ENCODE measurements at regions not wholly inside any gene's neighbourhood (a gene's known extent, or its start where the extent isn't known, plus 50 kb on each side); places are given as distances from the start of the nearest gene placed in this dataset.

GRCh38 chr12:13462450-13462849, 265.9 kb downstream of the EMP1 start:
- TF ChIP-seq, protein P1, sequence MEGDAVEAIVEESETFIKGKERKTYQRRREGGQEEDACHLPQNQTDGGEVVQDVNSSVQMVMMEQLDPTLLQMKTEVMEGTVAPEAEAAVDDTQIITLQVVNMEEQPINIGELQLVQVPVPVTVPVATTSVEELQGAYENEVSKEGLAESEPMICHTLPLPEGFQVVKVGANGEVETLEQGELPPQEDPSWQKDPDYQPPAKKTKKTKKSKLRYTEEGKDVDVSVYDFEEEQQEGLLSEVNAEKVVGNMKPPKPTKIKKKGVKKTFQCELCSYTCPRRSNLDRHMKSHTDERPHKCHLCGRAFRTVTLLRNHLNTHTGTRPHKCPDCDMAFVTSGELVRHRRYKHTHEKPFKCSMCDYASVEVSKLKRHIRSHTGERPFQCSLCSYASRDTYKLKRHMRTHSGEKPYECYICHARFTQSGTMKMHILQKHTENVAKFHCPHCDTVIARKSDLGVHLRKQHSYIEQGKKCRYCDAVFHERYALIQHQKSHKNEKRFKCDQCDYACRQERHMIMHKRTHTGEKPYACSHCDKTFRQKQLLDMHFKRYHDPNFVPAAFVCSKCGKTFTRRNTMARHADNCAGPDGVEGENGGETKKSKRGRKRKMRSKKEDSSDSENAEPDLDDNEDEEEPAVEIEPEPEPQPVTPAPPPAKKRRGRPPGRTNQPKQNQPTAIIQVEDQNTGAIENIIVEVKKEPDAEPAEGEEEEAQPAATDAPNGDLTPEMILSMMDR (IDR thresholded peaks at IDR 0.05): no peak
- TF ChIP-seq POLR2AphosphoS5 (IDR thresholded peaks at IDR 0.05; ENCODE audit: low read depth, low read length): no peak

Data from Panc1 (cell line).